GM18508 (cell line): ENCODE measurements at regions not wholly inside any gene's neighbourhood (a gene's known extent, or its start where the extent isn't known, plus 50 kb on each side); places are given as distances from the start of the nearest gene placed in this dataset.

Experiments
- ATAC-seq: cut with Tn5 transposase; IDR thresholded peaks from one replicate; pipeline ENCODE4 v1.9.1; 2021; ENCODE audit warnings: moderate number of reproducible peaks; ENCODE audit not compliant: insufficient read depth, unreplicated experiment

GRCh38 chrX:39728852-39729598 is 368.7 kb downstream of the BCOR start:
- ATAC-seq: no peak

- ATAC-seq: no peak
These were observed 367.6 kb downstream of the BCOR start for GRCh38 chrX:39729981-39730661.

GRCh38 chrX:39730662-39731329 is 367.0 kb downstream of the BCOR start:
- no peak for ATAC-seq

- ATAC-seq: no peak
These were observed 366.5 kb downstream of the BCOR start for GRCh38 chrX:39731330-39731667.

GRCh38 chrX:39731735-39732134 is 366.0 kb downstream of the BCOR start:
- no peak for ATAC-seq

- ATAC-seq: no peak
These were observed 364.0 kb downstream of the BCOR start for GRCh38 chrX:39733745-39734144.

- no peak for ATAC-seq
These were observed 363.5 kb downstream of the BCOR start for GRCh38 chrX:39734174-39734776.

GRCh38 chrX:39736216-39737211 is 361.2 kb downstream of the BCOR start:
- ATAC-seq: no peak

GRCh38 chrX:39739585-39739984 is 358.2 kb downstream of the BCOR start:
- ATAC-seq: no peak

- ATAC-seq: no peak
These were observed 357.7 kb downstream of the BCOR start for GRCh38 chrX:39740078-39740477.

GRCh38 chrX:39741904-39742303 is 355.9 kb downstream of the BCOR start:
- no peak for ATAC-seq

- no peak for ATAC-seq
These were observed 351.9 kb downstream of the BCOR start for GRCh38 chrX:39745818-39746217.

- no peak for ATAC-seq
These were observed 348.6 kb downstream of the BCOR start for GRCh38 chrX:39749135-39749534.

GRCh38 chrX:39749728-39750127 is 348.0 kb downstream of the BCOR start:
- ATAC-seq: no peak

- no peak for ATAC-seq
These were observed 347.4 kb downstream of the BCOR start for GRCh38 chrX:39750256-39750790.

- no peak for ATAC-seq
These were observed 346.9 kb downstream of the BCOR start for GRCh38 chrX:39750848-39751247.

GRCh38 chrX:39752815-39753214 is 344.9 kb downstream of the BCOR start:
- no peak for ATAC-seq

- no peak for ATAC-seq
These were observed 344.3 kb downstream of the BCOR start for GRCh38 chrX:39753293-39753996.
